ENCODE measurements at regions not wholly inside any gene's neighbourhood (a gene's known extent, or its start where the extent isn't known, plus 50 kb on each side); places are given as distances from the start of the nearest gene placed in this dataset.

DNA sequence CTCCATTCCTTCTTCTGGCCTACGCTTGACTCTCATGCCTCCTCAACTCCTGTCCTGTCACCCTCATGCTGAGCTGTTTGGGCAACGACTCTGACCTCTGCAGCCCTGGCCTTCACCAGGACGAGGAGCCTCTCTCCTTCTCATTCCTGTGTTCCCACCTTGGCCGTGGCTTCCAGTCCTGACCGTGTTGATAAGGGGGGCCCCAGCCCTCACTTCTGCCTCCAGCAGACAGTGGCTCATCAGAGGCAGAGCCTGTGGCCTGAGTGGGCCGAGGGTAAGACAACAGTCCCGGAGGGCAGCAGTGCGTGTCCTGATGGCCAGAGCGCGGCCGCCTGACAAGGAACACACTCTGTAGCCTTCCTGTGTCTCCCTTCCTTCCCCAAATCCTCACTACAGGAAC is 61.7 kb upstream of the UBE3C start:
- 81% methylated on average over 11 of the region's 11 CpGs for WGBS
- Histone ChIP-seq H3K27me3 (peaks cover 63% of the 10 kb centered on the region), H3K4me1 (no peaks in the 10 kb centered on the region), H3K27ac (no peak overlapping the region), H3K4me3 (no peak overlapping the region), H3K36me3 (no peaks in the 10 kb centered on the region), H3K9me3 (no peaks in the 10 kb centered on the region)
- DNase-seq (ENCODE audit: low spot score in 2 of 2) = peak; percentile 31 to 65
- TF ChIP-seq, protein P1, sequence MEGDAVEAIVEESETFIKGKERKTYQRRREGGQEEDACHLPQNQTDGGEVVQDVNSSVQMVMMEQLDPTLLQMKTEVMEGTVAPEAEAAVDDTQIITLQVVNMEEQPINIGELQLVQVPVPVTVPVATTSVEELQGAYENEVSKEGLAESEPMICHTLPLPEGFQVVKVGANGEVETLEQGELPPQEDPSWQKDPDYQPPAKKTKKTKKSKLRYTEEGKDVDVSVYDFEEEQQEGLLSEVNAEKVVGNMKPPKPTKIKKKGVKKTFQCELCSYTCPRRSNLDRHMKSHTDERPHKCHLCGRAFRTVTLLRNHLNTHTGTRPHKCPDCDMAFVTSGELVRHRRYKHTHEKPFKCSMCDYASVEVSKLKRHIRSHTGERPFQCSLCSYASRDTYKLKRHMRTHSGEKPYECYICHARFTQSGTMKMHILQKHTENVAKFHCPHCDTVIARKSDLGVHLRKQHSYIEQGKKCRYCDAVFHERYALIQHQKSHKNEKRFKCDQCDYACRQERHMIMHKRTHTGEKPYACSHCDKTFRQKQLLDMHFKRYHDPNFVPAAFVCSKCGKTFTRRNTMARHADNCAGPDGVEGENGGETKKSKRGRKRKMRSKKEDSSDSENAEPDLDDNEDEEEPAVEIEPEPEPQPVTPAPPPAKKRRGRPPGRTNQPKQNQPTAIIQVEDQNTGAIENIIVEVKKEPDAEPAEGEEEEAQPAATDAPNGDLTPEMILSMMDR (IDR thresholded peaks at IDR 0.05) = no peak
- TF ChIP-seq POLR2A (IDR thresholded peaks at IDR 0.05) = no peak
- no peak for TF ChIP-seq POLR2AphosphoS5 (IDR thresholded peaks at IDR 0.05)
- TF ChIP-seq EP300 (IDR thresholded peaks at IDR 0.05) = no peak

DNA sequence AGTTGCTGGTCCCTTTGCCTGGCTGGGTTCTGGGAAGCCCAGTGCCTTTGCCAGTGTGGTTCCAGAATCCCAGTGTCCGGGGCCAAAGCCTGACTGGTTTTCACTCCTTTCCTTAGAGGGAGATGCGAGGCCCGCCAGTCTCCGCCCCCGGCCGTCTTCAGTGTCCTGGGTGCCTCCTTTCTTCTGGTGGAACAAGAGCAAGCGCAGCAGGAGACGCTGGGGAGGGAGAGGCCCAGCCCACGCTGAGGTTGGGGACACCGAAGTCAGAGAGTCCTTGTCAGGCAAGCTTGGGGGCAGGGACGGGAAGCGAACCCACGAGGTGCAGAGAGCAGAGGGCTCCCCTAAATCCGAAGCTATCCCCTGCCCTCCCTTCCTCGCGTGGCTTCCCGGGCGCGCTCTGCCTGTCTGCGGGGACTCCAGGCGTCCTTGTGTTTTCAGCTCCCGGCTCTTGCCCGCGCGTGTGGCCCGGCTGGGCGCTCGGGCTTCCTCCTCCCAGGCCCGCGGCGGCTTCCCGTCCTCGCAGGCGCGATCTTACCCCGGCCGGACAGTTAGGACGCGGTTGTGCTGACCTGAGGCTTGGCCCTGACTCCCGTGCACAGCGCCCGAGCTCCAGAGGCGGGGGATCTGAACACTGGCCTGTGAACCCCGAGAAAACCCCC is 60.6 kb upstream of the UBE3C start:
- 22% methylated on average over 17 of the region's 44 CpGs for WGBS
- no peak overlapping the region for H3K27ac ChIP-seq
- H3K4me1 ChIP-seq = no peaks in the 10 kb centered on the region
- no peak for TF ChIP-seq POLR2AphosphoS5 (IDR thresholded peaks at IDR 0.05)
- TF ChIP-seq POLR2A (IDR thresholded peaks at IDR 0.05) = no peak
- no peak for TF ChIP-seq EP300 (IDR thresholded peaks at IDR 0.05)
- TF ChIP-seq, protein P1 (IDR thresholded peaks at IDR 0.05) = no peak
- no peaks in the 10 kb centered on the region for H3K9me3 ChIP-seq
- H3K36me3 ChIP-seq = no peaks in the 10 kb centered on the region
- peak; percentile 32 to 70 for DNase-seq (ENCODE audit: low spot score in 2 of 2)
- peaks cover 61% of the 10 kb centered on the region for H3K27me3 ChIP-seq
- no peak overlapping the region for H3K4me3 ChIP-seq

DNA sequence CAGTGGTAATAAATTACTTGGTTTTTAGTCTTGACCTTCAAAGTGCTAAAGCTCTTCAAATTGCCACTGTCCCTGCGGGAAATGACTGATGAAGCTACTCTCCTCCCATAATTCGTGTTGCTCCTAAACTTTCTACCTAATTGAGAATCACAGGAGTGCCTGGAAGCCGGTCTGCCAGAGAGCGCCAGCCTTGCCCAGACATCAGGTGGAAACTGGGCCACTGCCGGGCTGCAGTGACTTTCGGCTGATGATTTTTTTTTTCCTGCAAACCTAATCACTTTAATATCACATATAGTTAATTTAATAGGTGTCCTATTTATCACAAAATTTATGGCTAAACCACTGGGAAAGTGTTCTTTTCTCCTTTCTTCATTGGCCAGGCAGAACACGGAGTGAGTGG is 59.6 kb upstream of the UBE3C start:
- H3K27me3 ChIP-seq = peaks cover 61% of the 10 kb centered on the region
- H3K27ac ChIP-seq = no peak overlapping the region
- peak; percentile 11 to 43 for DNase-seq (ENCODE audit: low spot score in 2 of 2)
- 87% methylated on average over 7 of the region's 7 CpGs for WGBS
- H3K4me1 ChIP-seq = no peaks in the 10 kb centered on the region
- no peak for TF ChIP-seq POLR2A (IDR thresholded peaks at IDR 0.05)
- TF ChIP-seq POLR2AphosphoS5 (IDR thresholded peaks at IDR 0.05) = no peak
- TF ChIP-seq, protein P1 (IDR thresholded peaks at IDR 0.05) = no peak
- no peak for TF ChIP-seq EP300 (IDR thresholded peaks at IDR 0.05)
- no peak overlapping the region for H3K4me3 ChIP-seq
- no peaks in the 10 kb centered on the region for H3K36me3 ChIP-seq
- H3K9me3 ChIP-seq = peaks cover 4% of the 10 kb centered on the region

DNA sequence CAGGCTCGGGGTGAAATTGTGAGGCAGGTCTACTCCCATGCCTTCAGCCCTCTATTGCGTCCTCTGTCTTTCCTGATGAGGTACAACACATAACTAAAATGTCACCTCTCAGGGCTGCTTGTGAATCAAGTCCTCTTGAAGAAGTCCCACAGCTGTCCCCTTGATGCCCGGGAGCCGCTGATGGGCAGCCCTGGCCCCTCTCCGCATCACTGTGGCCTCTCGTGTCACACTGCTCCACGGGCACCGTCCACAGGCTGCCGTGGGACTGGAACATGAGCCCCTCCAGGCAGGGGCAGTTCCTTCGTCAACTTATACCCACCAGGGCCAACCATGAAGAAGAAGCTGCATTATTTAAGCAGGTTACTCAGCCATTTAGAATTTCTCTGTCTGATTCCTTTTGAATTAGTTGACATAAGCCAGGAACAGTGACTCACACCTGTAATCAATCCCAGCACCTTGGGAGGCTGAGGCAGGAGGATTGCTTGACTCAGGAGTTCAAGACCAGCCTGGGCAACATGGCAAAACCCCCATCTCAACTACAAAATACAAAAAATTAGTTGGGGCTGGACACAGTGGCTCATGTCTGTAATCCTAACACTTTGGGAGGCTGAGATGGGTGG is 58.5 kb upstream of the UBE3C start:
- H3K4me3 ChIP-seq = no peak overlapping the region
- no peak overlapping the region for H3K27ac ChIP-seq
- no peak for TF ChIP-seq POLR2AphosphoS5 (IDR thresholded peaks at IDR 0.05)
- TF ChIP-seq EP300 (IDR thresholded peaks at IDR 0.05) = no peak
- TF ChIP-seq, protein P1 (IDR thresholded peaks at IDR 0.05) = no peak
- no peak for TF ChIP-seq POLR2A (IDR thresholded peaks at IDR 0.05)
- peaks cover 51% of the 10 kb centered on the region for H3K27me3 ChIP-seq
- 93% methylated on average over 10 of the region's 10 CpGs for WGBS
- no peaks in the 10 kb centered on the region for H3K4me1 ChIP-seq
- DNase-seq (ENCODE audit: low spot score in 2 of 2) = peak; percentile 11 to 48
- peaks cover 9% of the 10 kb centered on the region for H3K9me3 ChIP-seq
- no peaks in the 10 kb centered on the region for H3K36me3 ChIP-seq

DNA sequence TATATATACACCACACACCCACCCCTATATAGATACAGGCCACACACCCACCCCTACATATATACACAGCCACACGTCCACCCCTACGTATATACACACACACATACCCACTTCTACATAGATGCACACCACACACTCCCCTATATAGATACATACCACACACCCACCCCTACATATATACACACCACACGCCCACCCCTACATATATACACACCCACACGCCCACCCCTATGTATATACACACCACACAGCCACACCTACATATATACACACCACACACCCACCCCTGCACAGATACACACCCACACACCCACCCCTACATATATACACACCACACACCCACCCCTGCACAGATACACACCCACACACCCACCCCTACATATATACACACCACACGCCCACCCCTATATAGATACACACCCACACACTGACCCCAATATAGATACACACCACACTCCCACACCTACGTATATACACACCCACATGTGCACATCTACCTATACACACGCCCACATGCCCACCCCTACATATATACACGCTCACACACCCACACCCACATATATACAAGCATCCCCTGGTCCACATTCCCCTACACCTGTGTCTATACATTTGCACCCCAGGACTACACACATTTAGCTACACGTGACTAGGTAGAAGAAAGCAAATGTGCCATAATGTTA is 52.1 kb upstream of the UBE3C start:
- 79% methylated on average over 9 of the region's 9 CpGs for WGBS
- no peaks in the 10 kb centered on the region for H3K4me1 ChIP-seq
- no peak overlapping the region for H3K27ac ChIP-seq
- H3K36me3 ChIP-seq = no peaks in the 10 kb centered on the region
- no peak for TF ChIP-seq EP300 (IDR thresholded peaks at IDR 0.05)
- TF ChIP-seq POLR2A (IDR thresholded peaks at IDR 0.05) = no peak
- TF ChIP-seq, protein P1 (IDR thresholded peaks at IDR 0.05) = no peak
- no peak for TF ChIP-seq POLR2AphosphoS5 (IDR thresholded peaks at IDR 0.05)
- H3K4me3 ChIP-seq = no peak overlapping the region
- H3K27me3 ChIP-seq = peaks cover 14% of the 10 kb centered on the region
- peaks cover 9% of the 10 kb centered on the region for H3K9me3 ChIP-seq
- DNase-seq (ENCODE audit: low spot score in 2 of 2) = no peak
